Fibroblast of upper back skin (primary cell): ENCODE measurements at regions not wholly inside any gene's neighbourhood (a gene's known extent, or its start where the extent isn't known, plus 50 kb on each side); places are given as distances from the start of the nearest gene placed in this dataset.

Source experiments
- DNase-seq: peaks from one replicate; pipeline ENCODE4 v3.0.0-alpha.2; 2013

DNA sequence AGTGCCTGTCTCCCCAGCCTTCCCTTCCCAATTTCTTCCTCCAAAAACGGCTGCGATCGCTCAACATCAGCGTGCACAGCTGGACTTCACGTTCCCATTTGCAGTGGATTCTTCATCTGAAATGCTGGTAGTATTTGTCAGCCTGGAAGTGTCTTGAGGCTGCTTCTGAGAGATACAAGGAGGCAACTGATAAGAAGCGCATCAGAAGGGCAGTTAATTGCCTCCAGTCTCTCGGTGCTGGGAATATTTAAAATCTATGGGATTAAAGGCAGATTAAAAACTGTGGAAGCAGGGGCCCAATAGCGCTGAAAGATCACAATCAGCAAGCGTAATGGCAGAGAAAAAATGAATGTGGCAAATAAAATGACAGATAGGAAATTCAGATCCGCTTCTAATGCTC, 450.0 kb downstream of the GATA3 start:
- DNase-seq, result no peak

DNA sequence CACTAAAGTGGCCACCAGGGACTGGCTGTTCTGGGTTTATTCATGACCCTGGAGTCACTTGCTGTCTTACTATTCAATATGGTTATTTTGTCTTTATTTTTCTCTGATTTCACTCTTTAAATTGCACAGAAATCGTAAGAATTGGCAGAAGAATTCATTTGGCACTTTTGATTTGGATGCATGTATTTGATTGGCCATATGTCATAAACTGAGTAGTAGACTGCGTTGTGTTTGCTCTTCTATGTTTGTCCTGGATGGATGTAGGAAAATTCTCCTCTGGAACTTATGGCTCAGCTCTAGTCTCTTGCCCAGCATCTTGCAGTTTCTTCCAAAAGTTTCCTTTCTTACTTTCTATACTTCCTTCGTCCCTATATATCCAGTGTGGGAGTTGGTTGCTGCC, 452.7 kb downstream of the GATA3 start:
- no peak for DNase-seq

DNA sequence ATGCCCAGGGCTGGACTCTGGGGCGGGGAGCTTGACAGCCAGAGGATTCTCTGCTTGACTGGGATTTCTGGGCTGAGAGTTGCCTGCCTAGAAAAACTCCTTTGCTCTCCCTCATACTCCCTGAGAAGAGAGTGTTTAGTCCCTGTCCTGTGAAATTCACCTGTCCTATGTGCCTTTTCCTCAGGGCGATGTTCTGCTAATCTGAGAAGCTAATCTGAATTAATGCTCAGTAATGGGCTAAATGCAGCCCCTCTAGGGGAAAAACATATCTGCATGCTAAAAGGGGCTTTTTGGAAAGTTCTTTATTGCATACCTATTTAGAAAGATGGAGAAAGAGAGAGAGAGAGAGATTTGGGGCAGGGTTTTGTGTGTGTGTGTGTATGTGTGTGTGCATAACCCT, 454.4 kb downstream of the GATA3 start:
- no peak for DNase-seq

DNA sequence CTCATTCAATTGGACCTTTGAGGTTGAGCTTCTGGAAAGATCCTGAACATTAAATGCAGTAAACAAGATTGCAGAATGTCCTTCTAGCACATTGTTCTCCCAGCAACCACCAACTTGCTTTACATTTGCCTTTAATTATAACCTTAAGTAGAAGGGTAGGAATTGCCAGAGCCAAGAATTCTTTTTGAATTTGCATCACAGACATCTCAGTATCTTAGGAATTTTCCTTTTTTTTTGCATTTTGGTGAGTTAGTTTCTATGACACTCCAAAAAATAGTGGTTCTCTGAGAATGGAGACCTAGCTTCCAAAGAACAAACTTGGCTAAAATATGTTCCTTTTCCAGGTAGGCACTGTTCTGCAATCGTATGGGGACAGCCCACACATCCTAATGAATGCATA, 456.0 kb downstream of the GATA3 start:
- no peak for DNase-seq

DNA sequence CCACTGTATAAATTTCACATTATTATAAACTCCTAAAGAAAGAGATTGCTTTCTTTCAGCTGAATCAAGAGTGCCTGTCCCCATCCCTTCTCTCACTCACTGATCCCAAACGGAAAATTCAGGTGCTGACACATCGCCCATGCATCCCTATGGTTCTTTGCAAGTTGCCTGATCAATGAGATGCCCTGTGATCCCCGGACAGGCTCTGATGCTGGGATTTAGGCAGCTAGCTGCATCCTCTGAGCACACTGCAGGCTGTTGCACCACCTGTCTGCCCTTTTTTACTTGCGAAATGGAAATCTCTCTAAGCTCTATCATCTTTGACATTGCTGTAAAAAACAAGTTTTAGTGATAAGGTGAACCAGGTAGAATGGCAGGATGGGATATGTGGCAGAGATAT, 456.5 kb downstream of the GATA3 start:
- DNase-seq, result no peak

DNA sequence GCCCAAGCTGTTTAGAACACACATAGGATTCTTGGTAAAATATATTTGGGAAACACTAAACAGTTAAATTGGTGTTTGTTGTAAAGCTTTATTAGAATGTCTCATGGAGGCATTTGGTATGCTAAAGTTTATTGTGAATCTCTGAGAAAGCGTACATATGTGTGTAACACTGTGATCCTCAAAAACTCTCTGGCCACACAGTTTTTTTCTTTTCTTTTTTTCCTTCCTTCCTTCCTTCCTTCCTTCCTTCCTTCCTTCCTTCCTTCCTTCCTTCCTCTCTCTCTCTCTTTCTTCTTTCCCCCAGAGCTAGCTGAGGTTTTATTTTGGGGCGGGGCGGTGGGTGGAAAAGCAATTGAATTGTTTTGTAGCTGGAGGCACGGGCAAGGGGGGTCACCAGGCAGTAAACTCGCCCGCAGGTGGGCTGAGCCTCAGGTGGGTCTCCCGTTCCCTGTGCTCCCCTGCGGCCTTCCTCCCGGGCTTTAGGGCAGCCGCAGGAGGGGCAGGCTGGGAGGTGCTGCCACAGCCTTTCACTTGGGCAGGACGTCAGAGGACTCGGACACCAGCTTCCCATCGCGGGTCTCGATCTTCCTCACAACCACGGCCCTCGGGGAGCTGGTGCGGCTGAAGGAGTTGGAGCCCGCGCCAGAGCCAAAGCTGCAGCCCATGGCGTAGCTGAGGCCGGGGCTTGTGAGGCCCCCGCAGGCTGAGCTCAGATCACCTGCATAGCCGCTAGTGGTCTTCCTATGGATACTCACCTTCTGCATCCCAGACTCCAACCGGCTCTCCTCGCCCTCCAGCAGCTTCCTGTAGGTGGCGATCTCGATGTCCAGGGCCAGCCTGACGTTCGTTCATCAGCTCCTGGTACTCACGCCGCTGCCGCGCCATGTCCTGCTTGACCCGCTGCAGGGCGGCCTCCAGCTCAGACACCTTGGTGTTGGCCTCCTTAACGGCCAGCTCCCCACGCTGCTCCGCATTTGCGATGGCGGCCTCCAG, 459.0 kb downstream of the GATA3 start:
- DNase-seq, result no peak

DNA sequence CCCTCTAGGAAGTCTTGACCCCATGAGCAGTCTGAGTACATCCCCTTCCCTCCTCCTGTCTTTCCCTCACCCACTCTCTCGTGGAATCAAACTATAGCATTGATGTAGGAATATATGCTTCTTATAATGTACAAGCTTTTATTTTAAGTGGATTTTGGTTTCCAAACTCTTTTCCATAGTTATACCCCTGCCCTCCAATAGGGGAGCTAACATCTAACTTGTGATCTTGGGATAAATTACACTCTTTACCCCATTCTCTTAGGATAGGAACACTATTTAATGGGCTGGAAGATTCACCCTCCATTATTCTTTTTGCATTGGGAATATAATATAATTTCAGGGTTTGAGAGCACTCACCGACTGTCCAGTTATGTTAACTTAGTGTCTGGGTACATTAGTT, 465.9 kb downstream of the GATA3 start:
- DNase-seq, result no peak

DNA sequence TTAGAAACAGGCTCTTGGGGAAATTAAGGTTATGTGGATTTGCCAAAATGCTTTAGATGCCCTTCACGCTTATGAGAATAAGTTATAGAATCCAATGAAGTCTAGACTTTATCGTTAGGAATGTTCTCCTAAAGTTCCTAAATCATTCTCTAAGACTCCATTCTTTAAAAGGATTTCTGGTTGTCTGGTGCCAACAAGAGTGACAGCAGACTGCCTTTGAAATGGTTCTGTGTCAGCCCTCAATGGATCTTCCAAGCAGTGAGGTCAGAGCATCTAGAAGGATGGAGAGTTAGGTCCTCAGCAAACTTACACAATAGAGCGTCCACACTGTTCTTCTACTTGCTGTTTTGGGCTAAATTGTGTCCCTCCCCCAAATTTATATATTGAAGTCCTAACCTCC, 473.3 kb downstream of the GATA3 start:
- no peak for DNase-seq

DNA sequence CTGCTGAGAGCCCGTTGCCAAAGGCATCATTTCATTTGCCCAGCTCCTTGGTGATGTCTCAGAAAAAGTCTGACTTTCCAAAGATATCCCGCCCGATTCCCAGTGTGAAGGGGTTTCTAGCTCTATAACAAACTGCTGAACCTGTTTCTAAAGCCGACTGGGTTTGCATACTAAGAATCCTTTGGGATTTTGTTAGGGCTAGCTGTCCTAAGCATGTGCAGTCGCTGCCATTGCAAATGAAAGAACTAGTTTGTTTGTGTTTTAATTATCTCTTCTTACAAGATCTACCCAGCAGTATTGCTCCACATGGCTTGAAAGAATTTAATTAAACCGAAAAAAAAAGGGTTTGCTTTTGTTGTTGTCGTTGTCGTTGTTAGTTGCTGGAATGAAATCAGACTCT, 476.6 kb downstream of the GATA3 start:
- DNase-seq, result no peak

DNA sequence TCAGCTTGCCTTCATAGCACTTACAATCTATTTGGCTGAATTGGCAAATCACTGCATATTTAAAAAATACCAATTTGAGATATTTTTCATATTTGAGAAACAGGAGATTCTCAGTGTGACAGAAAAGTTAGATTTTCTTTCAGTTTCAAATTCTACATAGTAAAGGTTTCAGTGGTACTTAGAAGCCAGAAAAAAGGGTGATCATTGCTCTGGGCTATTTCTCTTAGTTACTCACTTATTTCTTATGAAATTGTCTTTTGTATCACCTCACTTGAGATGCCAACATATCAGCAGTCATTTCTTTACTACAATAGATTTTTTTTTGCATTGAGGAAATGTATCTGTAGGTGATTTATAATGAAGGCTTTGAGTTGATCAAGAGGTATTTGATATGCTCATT, 478.2 kb downstream of the GATA3 start:
- DNase-seq, result no peak

DNA sequence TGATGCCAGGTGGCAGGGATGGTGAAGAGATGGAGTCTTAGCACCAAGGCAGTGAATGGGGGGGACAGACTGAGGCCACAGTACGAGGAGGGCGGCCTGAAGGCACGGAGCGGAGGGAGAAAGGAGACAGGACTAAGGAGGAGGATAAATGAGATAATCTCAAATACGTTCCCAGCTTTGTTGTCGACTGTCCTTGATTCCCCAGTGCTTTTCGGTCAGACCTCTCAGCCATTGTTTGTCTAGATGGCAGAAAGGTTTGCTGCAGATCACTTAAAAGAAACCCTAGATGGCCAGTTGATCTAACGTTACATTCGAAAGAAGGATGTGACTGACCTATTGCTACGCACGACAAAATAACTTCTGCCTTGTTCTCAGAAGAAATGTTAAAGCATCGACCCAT, 479.0 kb downstream of the GATA3 start:
- DNase-seq, result no peak

DNA sequence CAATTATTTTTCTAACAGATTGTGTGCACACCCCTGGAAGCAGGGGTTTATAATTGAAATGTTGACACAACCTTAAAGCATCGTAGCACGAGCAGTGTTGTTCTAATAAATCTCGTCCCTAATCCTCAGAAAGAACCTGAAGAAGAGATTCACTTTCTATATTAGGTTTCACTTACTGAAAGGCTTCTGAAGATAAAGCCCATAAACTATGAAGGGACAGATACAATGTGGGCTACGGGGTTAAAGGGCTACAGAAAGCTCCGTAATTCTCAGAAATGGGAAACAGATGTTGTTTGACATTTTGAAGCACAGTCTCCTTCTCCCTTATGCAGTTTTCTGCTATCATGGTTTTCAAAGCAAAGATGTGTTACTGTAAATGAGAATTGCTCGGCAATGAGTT, 479.6 kb downstream of the GATA3 start:
- DNase-seq, result no peak

DNA sequence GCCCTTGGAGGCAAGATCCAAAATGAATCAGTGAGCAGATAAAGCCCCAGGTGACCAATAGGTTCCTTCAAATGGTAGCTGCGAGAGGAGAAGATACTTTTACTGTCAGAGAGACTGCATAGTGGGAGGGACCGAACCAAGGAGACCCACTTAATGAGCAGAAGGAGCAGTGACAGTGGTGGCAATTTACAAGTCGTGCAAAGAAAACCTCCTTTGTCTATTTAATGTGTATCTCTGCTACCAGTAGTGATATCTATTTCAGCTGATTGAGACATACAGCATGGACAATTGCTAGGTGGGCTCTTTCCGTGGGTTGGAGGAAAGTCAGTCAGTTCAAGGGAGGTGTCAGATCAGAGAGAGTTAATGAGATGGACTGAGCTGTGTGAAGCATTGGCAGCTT, 480.4 kb downstream of the GATA3 start:
- DNase-seq, result no peak

DNA sequence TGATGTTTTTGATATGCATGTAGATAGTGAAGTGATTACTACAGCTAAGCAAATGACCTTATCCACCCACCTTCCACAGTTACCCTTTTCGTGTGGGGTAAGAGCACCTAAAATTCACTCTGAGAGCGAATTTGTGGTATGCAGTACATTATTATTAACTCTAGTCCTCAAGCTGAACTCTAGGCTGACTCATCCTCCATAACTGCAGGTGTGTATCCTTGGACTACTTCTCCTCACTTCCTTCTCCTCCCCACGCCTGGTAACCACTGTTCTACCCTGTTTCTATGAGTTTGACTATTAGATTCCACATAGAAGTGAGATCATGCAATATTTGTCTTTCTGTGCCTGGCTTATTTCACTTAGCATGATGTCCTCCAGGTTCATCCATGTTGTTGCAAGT, 484.6 kb downstream of the GATA3 start:
- DNase-seq, result no peak

DNA sequence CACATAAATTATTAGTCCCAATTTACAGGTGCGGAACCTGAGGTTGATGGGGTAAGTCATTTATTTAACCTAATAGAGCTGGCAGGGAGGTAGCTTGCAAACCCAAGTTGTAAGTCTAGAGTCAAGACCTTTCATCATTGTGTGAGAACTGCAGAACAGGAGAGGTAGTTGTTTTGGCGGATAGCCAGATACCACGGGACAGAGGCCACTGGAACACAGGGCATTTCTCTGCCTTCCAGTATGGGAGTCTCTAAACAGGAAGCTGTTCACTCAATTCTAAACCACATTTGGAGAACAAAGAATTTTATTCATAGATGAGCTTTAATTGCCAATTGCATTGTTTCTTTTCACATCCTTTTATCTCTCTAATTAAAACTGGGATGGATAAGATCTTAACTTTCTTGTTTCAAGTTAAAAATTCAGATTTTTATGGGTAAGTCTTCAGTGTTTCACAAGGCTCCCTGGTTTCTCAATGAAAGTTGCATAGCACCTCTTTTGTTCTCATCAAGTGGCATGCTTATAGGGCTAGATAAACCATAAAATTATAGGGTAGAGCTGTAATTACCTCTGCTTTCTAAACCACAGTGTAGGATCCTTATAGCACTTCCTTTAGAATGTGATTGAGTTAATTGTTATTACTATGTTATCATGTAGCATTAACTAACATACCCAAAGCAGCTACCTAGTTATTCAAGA, 489.0 kb downstream of the GATA3 start:
- DNase-seq, result no peak

DNA sequence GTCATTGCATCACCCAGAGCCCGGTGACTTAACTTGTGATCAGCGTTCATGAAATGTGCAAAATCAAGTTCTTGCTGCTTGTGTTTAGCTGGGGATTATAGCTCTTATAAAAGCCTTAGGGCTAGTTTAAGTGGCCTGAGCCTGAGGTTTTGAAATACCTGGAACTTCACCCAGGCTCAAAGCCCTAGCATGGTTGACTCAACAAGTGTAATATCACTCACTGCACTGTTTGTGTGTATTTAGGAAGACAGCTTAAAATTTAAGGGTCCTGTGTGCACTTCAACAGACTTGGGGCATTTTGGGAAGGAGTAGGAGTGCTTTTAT, 489.5 kb downstream of the GATA3 start:
- DNase-seq, result no peak

DNA sequence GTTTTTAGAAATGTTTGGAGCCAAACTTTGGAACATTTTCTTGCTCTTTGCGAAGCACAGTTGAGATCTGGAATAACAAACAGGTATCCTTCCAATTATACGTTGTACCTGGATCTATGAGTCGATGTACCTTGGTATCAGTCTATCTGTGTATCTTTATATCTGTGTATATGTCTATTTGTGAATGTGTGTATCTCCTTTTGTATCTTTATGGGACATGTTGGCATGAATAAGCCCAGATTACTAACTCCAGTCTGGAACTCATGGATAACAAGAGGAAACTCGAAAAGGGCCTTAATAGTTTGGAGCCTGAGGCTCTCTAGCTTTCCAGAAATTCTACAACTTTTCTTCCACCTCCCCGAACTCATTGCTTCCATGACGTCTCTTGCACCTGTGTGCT, 490.0 kb downstream of the GATA3 start:
- DNase-seq, result no peak

DNA sequence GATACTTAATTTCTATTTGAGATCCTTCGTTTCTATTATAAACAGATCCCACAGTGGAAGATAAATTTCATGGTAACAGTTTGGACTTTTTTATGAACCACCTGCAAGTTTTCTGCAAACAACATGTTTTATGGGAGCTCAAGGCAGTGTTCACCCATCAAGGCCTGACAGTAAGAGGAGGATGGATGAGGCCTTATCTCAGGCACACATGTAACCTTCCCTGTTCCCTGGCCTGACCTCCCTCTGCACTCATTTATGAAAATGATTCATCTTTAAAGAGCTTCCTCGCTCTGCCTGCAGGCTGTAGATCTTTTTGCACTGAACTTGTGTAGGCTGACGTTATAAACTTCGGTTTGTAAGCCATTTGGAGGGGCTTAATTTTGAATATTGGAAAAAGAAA, 500.1 kb downstream of the GATA3 start:
- DNase-seq, result no peak

DNA sequence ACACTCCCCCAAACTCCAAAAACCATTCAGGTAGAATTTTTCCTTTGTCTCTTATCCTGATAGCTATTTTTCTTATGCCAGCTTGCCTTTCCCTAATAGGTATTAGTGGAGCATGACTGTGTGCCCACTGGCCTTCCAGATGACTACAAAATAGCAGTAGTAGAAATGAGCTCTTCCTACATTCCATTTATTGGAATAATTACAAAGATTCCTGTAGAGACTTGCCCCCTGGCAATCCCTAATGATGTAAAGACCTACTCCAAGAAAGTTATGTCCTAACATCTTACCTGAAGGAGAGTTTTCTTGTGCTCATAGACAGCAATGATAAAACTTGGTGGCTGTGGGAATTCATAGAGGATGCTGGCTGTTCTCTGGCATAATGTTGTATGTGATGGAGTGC, 501.8 kb downstream of the GATA3 start:
- DNase-seq, result no peak

DNA sequence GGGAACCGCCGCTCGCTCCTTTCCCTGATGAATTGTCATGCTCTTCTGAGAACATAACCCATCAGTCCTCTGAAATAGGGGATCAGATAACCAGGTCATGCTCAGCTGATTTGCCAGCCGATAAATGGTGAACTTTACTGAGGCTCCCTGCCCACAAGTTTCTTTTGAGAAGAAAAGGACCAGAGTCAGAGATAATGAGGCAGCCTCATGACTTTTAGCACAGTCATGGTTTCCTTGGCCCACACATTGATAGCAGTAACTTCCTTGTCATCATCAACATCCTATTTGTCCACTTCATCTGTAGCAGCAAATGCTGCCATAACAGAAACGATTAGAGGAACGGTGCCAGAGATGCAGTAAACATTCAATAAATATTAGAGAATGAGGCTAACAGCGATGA, 509.0 kb downstream of the GATA3 start:
- DNase-seq, result no peak

DNA sequence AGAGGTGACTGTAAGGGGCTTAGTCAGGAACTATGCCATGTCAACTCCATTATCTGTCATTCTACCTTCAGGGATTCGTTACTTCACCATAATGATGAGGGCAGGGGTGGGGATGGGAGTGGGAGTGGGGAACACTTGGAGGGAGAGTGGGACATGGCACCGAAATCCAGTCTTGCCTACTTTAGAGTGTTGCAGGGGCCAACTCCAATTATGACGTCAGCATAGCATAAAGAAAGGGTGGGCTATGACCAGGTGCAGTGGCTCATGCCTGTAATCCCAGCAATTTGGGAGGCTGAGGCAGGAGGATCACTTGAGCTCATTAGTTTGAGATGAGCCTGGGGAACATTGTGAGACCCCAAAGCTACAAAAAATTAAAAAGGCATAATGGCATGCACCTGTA, 512.2 kb downstream of the GATA3 start:
- no peak for DNase-seq

DNA sequence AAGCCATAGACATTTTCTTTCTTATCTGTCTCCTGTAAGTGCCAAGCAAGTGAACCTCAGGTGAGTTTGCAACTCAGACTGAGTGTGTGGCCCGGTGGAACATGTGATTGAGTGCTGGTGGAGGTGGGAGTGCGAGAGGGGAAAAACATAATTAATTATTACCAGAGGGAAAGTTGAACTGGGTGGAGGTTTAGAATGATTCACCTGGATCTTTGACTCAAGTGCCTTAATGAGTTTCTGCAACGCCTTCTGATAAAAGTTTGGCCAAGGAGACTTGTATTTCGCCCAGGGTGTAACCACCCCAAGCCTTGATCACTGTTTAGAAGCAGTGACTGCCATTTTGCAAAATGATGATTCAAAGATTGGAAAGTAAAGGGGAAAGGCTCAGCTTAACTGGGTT, 513.9 kb downstream of the GATA3 start:
- no peak for DNase-seq

DNA sequence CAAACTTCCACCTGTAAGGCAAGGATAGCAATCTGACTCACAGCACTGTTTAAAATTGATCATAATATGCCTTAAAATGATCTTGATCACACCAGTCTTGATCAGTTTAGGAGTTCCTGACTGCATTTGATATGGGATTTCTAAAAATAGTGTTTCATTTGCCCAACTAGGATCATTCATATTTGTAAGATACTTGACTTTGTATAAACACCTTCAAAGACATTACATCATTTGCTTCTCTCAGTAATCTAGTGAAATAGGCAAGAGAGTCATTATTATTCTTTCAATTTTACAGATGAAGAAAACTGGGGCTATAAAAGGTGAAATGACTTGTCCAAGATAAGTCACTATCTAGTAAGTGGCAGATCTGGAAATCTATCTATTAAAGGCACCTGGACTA, 521.1 kb downstream of the GATA3 start:
- no peak for DNase-seq

DNA sequence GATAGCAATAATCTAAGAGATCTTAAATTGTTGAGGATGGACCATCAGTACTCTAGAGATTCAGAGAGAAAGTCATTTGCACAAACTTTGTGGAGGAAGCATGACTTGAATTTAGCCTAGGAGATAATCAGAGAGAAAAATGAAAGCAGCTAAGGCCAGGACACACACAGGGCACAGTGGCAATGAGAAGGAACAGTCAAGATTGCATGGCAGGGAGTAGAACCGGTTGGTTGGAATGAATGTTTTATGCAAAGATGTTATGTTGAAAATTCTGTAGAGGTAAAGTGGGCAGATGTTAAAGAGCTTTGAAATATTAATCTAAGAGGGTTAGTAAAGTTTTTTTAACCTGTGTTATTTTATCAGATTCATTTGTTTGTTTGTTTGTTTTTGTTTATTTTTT, 521.8 kb downstream of the GATA3 start:
- no peak for DNase-seq

DNA sequence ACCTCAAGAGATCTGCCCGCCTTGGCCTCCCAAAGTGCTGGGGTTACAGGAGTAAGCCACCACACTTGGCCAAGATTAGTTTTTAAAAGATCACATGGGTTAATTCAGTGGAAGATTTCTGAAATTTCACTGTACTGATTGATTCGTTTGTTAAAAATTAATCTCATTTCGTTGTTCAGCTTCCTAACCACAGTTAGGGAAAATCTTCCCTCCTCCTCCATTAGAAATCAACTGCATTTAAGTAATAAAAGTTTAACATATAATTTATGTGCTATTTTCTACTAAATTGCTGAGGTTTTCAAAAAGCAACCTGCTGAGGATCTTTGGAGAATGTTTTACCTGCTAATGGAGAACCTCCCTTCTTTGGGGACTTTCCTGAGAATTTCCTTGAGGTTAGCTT, 522.4 kb downstream of the GATA3 start:
- DNase-seq, result no peak
